CD8-positive, alpha-beta memory T cell (primary cell): ENCODE measurements at regions not wholly inside any gene's neighbourhood (a gene's known extent, or its start where the extent isn't known, plus 50 kb on each side); places are given as distances from the start of the nearest gene placed in this dataset.
"Not testable (repeated sequence)": the region's sequence is repeated elsewhere in the genome, so short reads cannot be mapped to it uniquely, and the experiment has no call there.

ENCODE experiments used
- CTCF ChIA-PET: fragments of 350-600 bp; sonication (Branson Sonifier 250); formaldehyde crosslinking; loops from one replicate; lab custom pipeline; 2021; ENCODE audit warnings: antibody characterized with exemption; lab: Charles Lee
- POLR2A ChIA-PET: fragments of 350-600 bp; sonication (Branson Sonifier 250); formaldehyde crosslinking; loops from one replicate; lab custom pipeline; 2021; ENCODE audit warnings: antibody characterized with exemption; lab: Charles Lee
- DNase-seq, 5 donors: peaks; one replicate each; pipeline versions ENCODE4 v3.0.0 to v3.0.0-alpha.2; 2020 to 2022; ENCODE audit warnings: mixed read lengths in 1 of 5
- H3K27ac ChIP-seq: one replicate; pipeline ENCODE4 v1.7.0; 2013; ENCODE audit warnings: low read depth, mild to moderate bottlenecking, low read length, moderate library complexity
- H3K27me3 ChIP-seq: 2 replicates; pipeline ENCODE4 v1.7.0; 2013; ENCODE audit warnings: low read length, mild to moderate bottlenecking; ENCODE audit not compliant: insufficient read depth, poor library complexity, severe bottlenecking
- H3K36me3 ChIP-seq: 2 replicates; pipeline ENCODE4 v1.7.0; 2013; ENCODE audit warnings: mild to moderate bottlenecking, low read length, moderate library complexity; ENCODE audit not compliant: insufficient read depth
- H3K4me1 ChIP-seq: 2 replicates; pipeline ENCODE4 v1.7.0; 2013; ENCODE audit warnings: mild to moderate bottlenecking, low read length, moderate library complexity; ENCODE audit not compliant: insufficient read depth
- H3K4me3 ChIP-seq: 2 replicates; pipeline ENCODE4 v1.7.0; 2013; ENCODE audit warnings: mild to moderate bottlenecking, low read length
- H3K9me3 ChIP-seq: 2 replicates; pipeline ENCODE4 v1.7.0; 2013; ENCODE audit warnings: mild to moderate bottlenecking, low read length
- H3K27ac Mint-ChIP-seq, 8 donors: one replicate each; pipeline ENCODE4 v1.8.0; 2020 to 2021; ENCODE audit warnings: mixed read lengths in 8 of 8, mild to moderate bottlenecking in 6 of 8, inconsistent platforms in 3 of 8, moderate library complexity in 3 of 8
- H3K27me3 Mint-ChIP-seq, 2 donors: one replicate each; pipeline ENCODE4 v1.8.0; 2020 to 2021; ENCODE audit warnings: mixed read lengths in 2 of 2, mild to moderate bottlenecking in 1 of 2, moderate library complexity in 1 of 2
- H3K36me3 Mint-ChIP-seq, 3 donors: one replicate each; pipeline ENCODE4 v1.8.0; 2020 to 2021; ENCODE audit warnings: mixed read lengths in 3 of 3, inconsistent platforms in 1 of 3, mild to moderate bottlenecking in 1 of 3
- H3K4me1 Mint-ChIP-seq, 3 donors: one replicate each; pipeline ENCODE4 v1.8.0; 2020 to 2021; ENCODE audit warnings: mixed read lengths in 3 of 3, inconsistent platforms in 1 of 3, mild to moderate bottlenecking in 1 of 3
- H3K4me3 Mint-ChIP-seq, 7 donors: one replicate each; pipeline ENCODE4 v1.8.0; 2020 to 2021; ENCODE audit warnings: mixed read lengths in 7 of 7, mild to moderate bottlenecking in 6 of 7, moderate library complexity in 4 of 7, inconsistent platforms in 2 of 7
- H3K9me3 Mint-ChIP-seq, 5 donors: one replicate each; pipeline ENCODE4 v1.8.0; 2020 to 2022; ENCODE audit warnings: mixed read lengths in 5 of 5, mild to moderate bottlenecking in 3 of 5, moderate library complexity in 2 of 5, inconsistent platforms in 1 of 5

GRCh38 chr9:12414514-12414913 lies 278.7 kb upstream of the TYRP1 start:
- H3K4me1 ChIP-seq, result no peaks in the 10 kb centered on the region
- POLR2A ChIA-PET, result no interaction called here
- Mint-ChIP-seq H3K36me3 (no peaks in the 10 kb centered on the region), H3K4me1 (no peaks in the 10 kb centered on the region), H3K9me3 (peaks cover 13 to 34% (median 22%) of the 10 kb centered on the region in 5 donors), H3K27ac (no peak overlapping the region), H3K27me3 (no peaks in the 10 kb centered on the region), H3K4me3 (no peak overlapping the region)
- no peaks in the 10 kb centered on the region for H3K27me3 ChIP-seq
- DNase-seq, result no peak
- H3K9me3 ChIP-seq, result no peaks in the 10 kb centered on the region
- no peaks in the 10 kb centered on the region for H3K36me3 ChIP-seq
- H3K4me3 ChIP-seq, result no peak overlapping the region
- no peak overlapping the region for H3K27ac ChIP-seq
- CTCF ChIA-PET, result no interaction called here

DNA sequence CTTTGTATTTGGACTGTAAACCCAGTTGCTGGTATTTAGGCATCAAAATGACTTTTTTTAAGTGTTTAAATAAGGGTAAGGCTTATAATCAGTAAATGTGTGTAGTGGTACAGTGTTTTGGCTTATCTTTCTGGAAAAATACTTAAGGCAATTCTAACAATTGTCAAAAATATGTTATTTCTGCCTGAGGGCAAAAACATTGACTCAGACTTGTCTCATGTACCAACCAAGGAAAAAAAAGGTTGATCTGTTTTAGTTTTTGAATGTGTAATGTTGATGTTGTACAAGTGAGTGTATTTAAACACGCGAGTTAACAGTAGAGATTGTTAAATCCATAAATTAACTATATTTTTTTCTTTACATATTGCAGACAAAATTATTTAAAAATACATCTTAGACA lies 277.8 kb upstream of the TYRP1 start:
- CTCF ChIA-PET, result no interaction called here
- H3K27me3 Mint-ChIP-seq, result no peaks in the 10 kb centered on the region
- H3K27ac Mint-ChIP-seq, result no peak overlapping the region
- H3K4me1 Mint-ChIP-seq, result no peaks in the 10 kb centered on the region
- Histone ChIP-seq H3K36me3 (no peaks in the 10 kb centered on the region), H3K27me3 (no peaks in the 10 kb centered on the region), H3K4me3 (no peak overlapping the region), H3K9me3 (no peaks in the 10 kb centered on the region), H3K4me1 (no peaks in the 10 kb centered on the region), H3K27ac (no peak overlapping the region)
- POLR2A ChIA-PET, result no interaction called here
- peaks cover 13 to 26% (median 17%) of the 10 kb centered on the region in 5 donors for H3K9me3 Mint-ChIP-seq
- H3K36me3 Mint-ChIP-seq, result no peaks in the 10 kb centered on the region
- no peak for DNase-seq
- no peak overlapping the region for H3K4me3 Mint-ChIP-seq

GRCh38 chr9:12416716-12417115 lies 276.5 kb upstream of the TYRP1 start:
- H3K36me3 ChIP-seq, result no peaks in the 10 kb centered on the region
- no peaks in the 10 kb centered on the region for H3K4me1 Mint-ChIP-seq
- no peaks in the 10 kb centered on the region for H3K9me3 ChIP-seq
- H3K4me3 Mint-ChIP-seq, result no peak overlapping the region
- no peaks in the 10 kb centered on the region for H3K27me3 Mint-ChIP-seq
- H3K27ac ChIP-seq, result no peak overlapping the region
- ChIA-PET CTCF (no interaction called here), POLR2A (no interaction called here)
- H3K4me1 ChIP-seq, result no peaks in the 10 kb centered on the region
- no peaks in the 10 kb centered on the region for H3K36me3 Mint-ChIP-seq
- peaks cover 12 to 23% (median 15%) of the 10 kb centered on the region in 5 donors for H3K9me3 Mint-ChIP-seq
- DNase-seq, result no peak
- H3K27ac Mint-ChIP-seq, result no peak overlapping the region
- H3K4me3 ChIP-seq, result no peak overlapping the region
- no peaks in the 10 kb centered on the region for H3K27me3 ChIP-seq

DNA sequence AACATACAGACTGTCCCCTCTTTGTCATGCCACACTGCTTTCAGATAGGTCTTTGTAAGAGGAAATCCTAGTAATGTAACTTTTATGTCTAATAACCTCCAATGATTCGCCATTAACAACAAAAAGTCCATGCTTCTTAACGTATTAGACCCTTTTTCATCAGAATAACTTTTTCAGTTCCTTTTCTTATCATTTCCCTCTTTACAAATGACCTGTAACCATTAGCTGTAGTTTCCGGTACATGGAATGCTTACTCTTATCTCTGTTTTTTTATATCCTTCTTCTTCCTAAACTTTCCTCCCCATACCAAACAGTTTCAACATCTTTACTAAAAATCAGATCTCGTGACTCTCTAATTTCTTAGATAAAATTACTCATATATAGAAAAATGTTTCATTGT lies 268.9 kb upstream of the TYRP1 start:
- ChIA-PET POLR2A (no interaction called here), CTCF (no interaction called here)
- no peak for DNase-seq
- peaks cover 11 to 24% (median 17%) of the 10 kb centered on the region in 5 donors for H3K9me3 Mint-ChIP-seq
- no peak overlapping the region for H3K4me3 Mint-ChIP-seq
- no peaks in the 10 kb centered on the region for H3K9me3 ChIP-seq
- H3K4me3 ChIP-seq, result no peak overlapping the region
- H3K27ac ChIP-seq, result no peak overlapping the region
- H3K36me3 ChIP-seq, result no peaks in the 10 kb centered on the region
- H3K4me1 ChIP-seq, result no peaks in the 10 kb centered on the region
- no peak overlapping the region for H3K27ac Mint-ChIP-seq
- no peaks in the 10 kb centered on the region for H3K27me3 ChIP-seq
- no peaks in the 10 kb centered on the region for H3K36me3 Mint-ChIP-seq
- no peaks in the 10 kb centered on the region for H3K27me3 Mint-ChIP-seq
- no peaks in the 10 kb centered on the region for H3K4me1 Mint-ChIP-seq

- H3K4me3 ChIP-seq, result no peak overlapping the region
- Mint-ChIP-seq H3K27me3 (no peaks in the 10 kb centered on the region), H3K36me3 (no peaks in the 10 kb centered on the region), H3K4me1 (no peaks in the 10 kb centered on the region), H3K9me3 (peaks cover 10 to 26% (median 16%) of the 10 kb centered on the region in 5 donors), H3K4me3 (no peak overlapping the region), H3K27ac (no peak overlapping the region)
- no peaks in the 10 kb centered on the region for H3K27me3 ChIP-seq
- CTCF ChIA-PET, result no interaction called here
- peaks cover 3% of the 10 kb centered on the region for H3K9me3 ChIP-seq
- no peaks in the 10 kb centered on the region for H3K4me1 ChIP-seq
- POLR2A ChIA-PET, result no interaction called here
- no peak for DNase-seq
- H3K27ac ChIP-seq, result no peak overlapping the region
- H3K36me3 ChIP-seq, result no peaks in the 10 kb centered on the region
Observed at GRCh38 chr9:12425878-12426864, 267.0 kb upstream of the TYRP1 start.

DNA sequence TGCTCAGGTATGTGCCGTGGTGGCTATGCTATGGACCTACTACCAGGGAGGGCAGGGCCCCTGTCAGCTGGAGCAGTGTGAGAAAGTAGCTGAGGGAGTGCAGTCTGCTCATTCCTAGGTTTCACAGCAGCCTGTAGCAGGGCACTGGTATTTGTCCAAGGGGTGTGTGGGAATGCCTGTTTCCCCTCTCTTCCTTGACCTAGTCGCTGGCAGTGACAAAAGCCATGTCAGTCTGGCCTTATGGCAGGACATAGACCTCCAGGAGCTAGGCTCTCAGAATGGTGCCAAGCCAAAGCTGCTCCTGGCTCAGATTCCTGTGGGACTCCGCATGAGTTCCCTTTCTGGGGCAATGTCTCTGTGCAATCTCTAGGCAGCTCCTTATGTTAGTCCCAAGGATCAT lies 253.9 kb upstream of the TYRP1 start:
- no peak overlapping the region for H3K27ac Mint-ChIP-seq
- H3K4me1 ChIP-seq, result no peaks in the 10 kb centered on the region
- no peak overlapping the region for H3K27ac ChIP-seq
- no peaks in the 10 kb centered on the region for H3K9me3 ChIP-seq
- POLR2A ChIA-PET, result no interaction called here
- no peak overlapping the region for H3K4me3 Mint-ChIP-seq
- H3K27me3 Mint-ChIP-seq, result peaks cover 0 to 2% of the 10 kb centered on the region in 2 donors
- H3K4me1 Mint-ChIP-seq, result no peaks in the 10 kb centered on the region
- CTCF ChIA-PET, result no interaction called here
- no peaks in the 10 kb centered on the region for H3K36me3 Mint-ChIP-seq
- no peaks in the 10 kb centered on the region for H3K27me3 ChIP-seq
- peaks cover 5 to 35% (median 24%) of the 10 kb centered on the region in 5 donors for H3K9me3 Mint-ChIP-seq
- DNase-seq, result no peak
- H3K36me3 ChIP-seq, result no peaks in the 10 kb centered on the region
- no peak overlapping the region for H3K4me3 ChIP-seq

GRCh38 chr9:12441080-12441479 lies 252.1 kb upstream of the TYRP1 start:
- H3K4me1 Mint-ChIP-seq, H3K4me3 ChIP-seq, H3K4me3 Mint-ChIP-seq, H3K9me3 ChIP-seq, CTCF ChIA-PET, H3K36me3 Mint-ChIP-seq, H3K27ac Mint-ChIP-seq, H3K27me3 Mint-ChIP-seq, DNase-seq, H3K36me3 ChIP-seq, H3K27me3 ChIP-seq, POLR2A ChIA-PET, H3K27ac ChIP-seq, H3K4me1 ChIP-seq: not testable (repeated sequence)
- peaks cover 17 to 35% (median 30%) of the 10 kb centered on the region in 5 donors for H3K9me3 Mint-ChIP-seq

GRCh38 chr9:12441506-12441905 lies 251.7 kb upstream of the TYRP1 start:
- Histone ChIP-seq H3K9me3 (no peaks in the 10 kb centered on the region), H3K4me1 (no peaks in the 10 kb centered on the region), H3K27ac (no peak overlapping the region), H3K27me3 (no peaks in the 10 kb centered on the region), H3K36me3 (no peaks in the 10 kb centered on the region), H3K4me3 (no peak overlapping the region)
- Mint-ChIP-seq H3K27me3 (peaks cover 0 to 2% of the 10 kb centered on the region in 2 donors), H3K36me3 (no peaks in the 10 kb centered on the region), H3K4me3 (no peak overlapping the region), H3K4me1 (no peaks in the 10 kb centered on the region), H3K9me3 (peaks cover 18 to 34% (median 30%) of the 10 kb centered on the region in 5 donors), H3K27ac (no peak overlapping the region)
- no peak for DNase-seq
- ChIA-PET CTCF (no interaction called here), POLR2A (no interaction called here)
